ENCODE measurements at regions not wholly inside any gene's neighbourhood (a gene's known extent, or its start where the extent isn't known, plus 50 kb on each side); places are given as distances from the start of the nearest gene placed in this dataset.
"Not testable (repeated sequence)": the region's sequence is repeated elsewhere in the genome, so short reads cannot be mapped to it uniquely, and the experiment has no call there.

DNA sequence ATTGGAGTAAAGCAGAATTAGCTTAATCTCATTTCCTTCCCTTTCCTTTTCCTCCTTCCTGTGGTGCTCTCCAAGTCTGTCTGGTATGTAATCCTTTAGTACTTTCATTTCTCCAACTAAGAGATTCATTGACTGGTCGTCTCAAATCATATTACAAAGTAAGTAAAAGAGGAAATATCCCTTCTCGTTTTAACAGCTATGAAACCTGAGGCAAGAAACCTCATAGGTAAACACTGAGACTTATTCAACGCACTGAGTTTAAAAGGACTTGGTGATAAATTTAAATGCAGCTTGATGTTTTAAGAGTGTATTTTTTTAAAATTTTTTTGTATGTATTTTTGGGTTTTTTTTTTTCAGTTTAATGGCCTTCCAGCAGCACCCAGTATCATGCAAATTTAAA lies 117.2 kb upstream of the LRRC3B start:
- H3K79me2 ChIP-seq (ENCODE audit: low read depth) = no peaks in the 10 kb centered on the region
- no peak overlapping the region for H3K4me3 ChIP-seq
- H3K4me1 ChIP-seq = no peaks in the 10 kb centered on the region
- no peaks in the 10 kb centered on the region for H3K36me3 Mint-ChIP-seq
- H3K27me3 Mint-ChIP-seq (ENCODE audit: insufficient read depth, low read depth) = no peaks in the 10 kb centered on the region
- no peaks in the 10 kb centered on the region for H3K4me1 Mint-ChIP-seq
- no peak overlapping the region for H3K9ac ChIP-seq
- no peak overlapping the region for H2AFZ ChIP-seq (replicated peaks)
- H3K9me3 Mint-ChIP-seq = no peaks in the 10 kb centered on the region
- no peak for DNase-seq (ENCODE audit: low spot score)
- H3K36me3 ChIP-seq = no peaks in the 10 kb centered on the region
- H3K4me2 ChIP-seq = no peak overlapping the region
- no peaks in the 10 kb centered on the region for H3K9me3 ChIP-seq (ENCODE audit: low read depth)
- no peaks in the 10 kb centered on the region for H3F3A ChIP-seq (ENCODE audit: low read depth)
- no peaks in the 10 kb centered on the region for H4K20me1 ChIP-seq (ENCODE audit: low read depth)
- no peak overlapping the region for H3K4me3 Mint-ChIP-seq
- H3K27me3 ChIP-seq = no peaks in the 10 kb centered on the region
- H3K27ac Mint-ChIP-seq = no peak overlapping the region
- no peak for TF ChIP-seq EZH2 (IDR thresholded peaks at IDR 0.05)
- TF ChIP-seq, protein P1, sequence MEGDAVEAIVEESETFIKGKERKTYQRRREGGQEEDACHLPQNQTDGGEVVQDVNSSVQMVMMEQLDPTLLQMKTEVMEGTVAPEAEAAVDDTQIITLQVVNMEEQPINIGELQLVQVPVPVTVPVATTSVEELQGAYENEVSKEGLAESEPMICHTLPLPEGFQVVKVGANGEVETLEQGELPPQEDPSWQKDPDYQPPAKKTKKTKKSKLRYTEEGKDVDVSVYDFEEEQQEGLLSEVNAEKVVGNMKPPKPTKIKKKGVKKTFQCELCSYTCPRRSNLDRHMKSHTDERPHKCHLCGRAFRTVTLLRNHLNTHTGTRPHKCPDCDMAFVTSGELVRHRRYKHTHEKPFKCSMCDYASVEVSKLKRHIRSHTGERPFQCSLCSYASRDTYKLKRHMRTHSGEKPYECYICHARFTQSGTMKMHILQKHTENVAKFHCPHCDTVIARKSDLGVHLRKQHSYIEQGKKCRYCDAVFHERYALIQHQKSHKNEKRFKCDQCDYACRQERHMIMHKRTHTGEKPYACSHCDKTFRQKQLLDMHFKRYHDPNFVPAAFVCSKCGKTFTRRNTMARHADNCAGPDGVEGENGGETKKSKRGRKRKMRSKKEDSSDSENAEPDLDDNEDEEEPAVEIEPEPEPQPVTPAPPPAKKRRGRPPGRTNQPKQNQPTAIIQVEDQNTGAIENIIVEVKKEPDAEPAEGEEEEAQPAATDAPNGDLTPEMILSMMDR (IDR thresholded peaks at IDR 0.05) = no peak
- no peak for TF ChIP-seq EZH2phosphoT487 (IDR thresholded peaks at IDR 0.05)
- H3K27ac ChIP-seq = no peak overlapping the region

DNA sequence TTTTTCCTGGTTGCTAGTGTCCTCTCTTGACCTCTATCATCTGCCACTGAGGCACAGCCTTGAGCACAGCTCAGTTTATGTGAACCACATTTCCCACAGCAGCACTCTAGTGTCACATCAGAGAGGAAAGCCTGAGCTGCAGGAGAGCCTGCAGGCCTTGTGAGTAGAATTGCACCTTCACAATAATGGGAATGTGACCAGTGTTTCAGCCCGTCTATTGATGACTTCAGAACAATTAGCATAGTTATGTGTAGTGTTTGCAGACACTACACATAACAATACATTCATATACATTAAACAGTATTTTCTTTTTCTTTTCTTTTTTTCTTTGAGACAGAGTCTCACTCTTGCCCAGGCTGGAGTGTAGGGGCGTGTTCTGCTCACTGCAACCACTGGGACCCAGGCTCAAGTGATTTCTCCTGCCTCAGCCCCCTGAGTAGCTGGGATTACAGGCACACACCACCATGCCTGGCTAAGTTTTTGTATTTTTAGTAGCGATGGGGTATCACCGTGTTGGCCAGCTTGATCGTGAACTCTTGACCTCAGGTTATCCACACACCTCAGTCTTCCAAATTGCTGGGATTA lies 108.0 kb upstream of the LRRC3B start:
- H3K27me3 Mint-ChIP-seq (ENCODE audit: insufficient read depth, low read depth); H3K27ac Mint-ChIP-seq; H3K36me3 ChIP-seq; DNase-seq (ENCODE audit: low spot score); H3K27ac ChIP-seq; H4K20me1 ChIP-seq (ENCODE audit: low read depth); H3K4me3 ChIP-seq; H3K4me3 Mint-ChIP-seq; H3K9ac ChIP-seq; H3K36me3 Mint-ChIP-seq; H3K9me3 ChIP-seq (ENCODE audit: low read depth); H3K79me2 ChIP-seq (ENCODE audit: low read depth); H3K4me2 ChIP-seq; H3K9me3 Mint-ChIP-seq; H3K4me1 Mint-ChIP-seq; H3F3A ChIP-seq (ENCODE audit: low read depth); H3K4me1 ChIP-seq; H3K27me3 ChIP-seq: not testable (repeated sequence)
- peak overlapping the region; percentile 34 for H2AFZ ChIP-seq (replicated peaks)

DNA sequence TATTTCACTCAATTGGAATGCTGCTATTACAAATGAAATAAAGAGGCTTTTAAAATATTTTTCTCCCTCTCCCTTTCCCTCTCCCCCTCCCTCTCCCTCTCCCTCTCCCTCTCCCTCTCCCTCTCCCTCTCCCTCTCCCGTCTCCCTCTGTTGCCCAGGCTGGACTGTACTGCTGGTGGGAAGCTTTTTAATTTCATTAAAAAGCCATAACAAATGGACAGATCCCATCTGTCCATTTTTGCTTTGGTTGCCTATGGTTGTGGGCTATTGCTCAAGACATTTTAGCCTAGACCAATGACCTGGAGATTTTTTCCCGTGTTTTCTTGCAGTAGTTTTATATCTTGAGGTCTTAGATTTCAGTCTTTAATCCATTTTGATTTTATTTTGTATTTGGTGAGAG lies 107.2 kb upstream of the LRRC3B start:
- H3K27me3 ChIP-seq = no peaks in the 10 kb centered on the region
- no peaks in the 10 kb centered on the region for H3K4me1 Mint-ChIP-seq
- no peaks in the 10 kb centered on the region for H3K9me3 ChIP-seq (ENCODE audit: low read depth)
- peaks cover 5% of the 10 kb centered on the region for H3K27me3 Mint-ChIP-seq (ENCODE audit: insufficient read depth, low read depth)
- no peak overlapping the region for H3K4me3 ChIP-seq
- H3K27ac Mint-ChIP-seq = no peak overlapping the region
- no peaks in the 10 kb centered on the region for H3K79me2 ChIP-seq (ENCODE audit: low read depth)
- no peaks in the 10 kb centered on the region for H3K36me3 Mint-ChIP-seq
- no peak overlapping the region for H2AFZ ChIP-seq (replicated peaks)
- H4K20me1 ChIP-seq (ENCODE audit: low read depth) = no peaks in the 10 kb centered on the region
- no peaks in the 10 kb centered on the region for H3K4me1 ChIP-seq
- no peaks in the 10 kb centered on the region for H3K36me3 ChIP-seq
- peaks cover 7% of the 10 kb centered on the region for H3K9me3 Mint-ChIP-seq
- no peak overlapping the region for H3K4me3 Mint-ChIP-seq
- no peak overlapping the region for H3K9ac ChIP-seq
- no peak overlapping the region for H3K27ac ChIP-seq
- TF ChIP-seq EZH2 (IDR thresholded peaks at IDR 0.05) (no peak), EZH2phosphoT487 (IDR thresholded peaks at IDR 0.05) (no peak)
- TF ChIP-seq, protein P1 (IDR thresholded peaks at IDR 0.05) = no peak
- H3K4me2 ChIP-seq = no peak overlapping the region
- no peak for DNase-seq (ENCODE audit: low spot score)
- H3F3A ChIP-seq (ENCODE audit: low read depth) = no peaks in the 10 kb centered on the region

DNA sequence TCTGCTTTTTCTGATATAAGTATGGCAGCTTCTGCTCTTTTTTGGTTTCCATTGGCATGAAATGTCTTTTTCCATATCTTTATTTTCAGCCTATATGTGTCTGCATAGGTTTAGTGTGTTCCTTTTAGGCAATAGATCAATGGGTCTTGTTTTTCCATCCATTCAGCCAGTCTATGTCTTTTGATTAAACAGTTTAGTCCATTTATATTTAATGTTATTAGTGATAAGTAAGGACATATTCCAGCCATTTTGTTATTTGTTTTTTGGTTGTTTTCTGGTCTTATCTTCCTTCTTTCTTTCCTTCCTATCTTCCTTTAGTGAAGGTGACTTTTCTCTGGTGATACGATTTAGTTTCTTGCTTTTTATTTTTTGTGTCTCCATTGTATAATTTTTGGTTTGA lies 101.3 kb upstream of the LRRC3B start:
- H3K27ac Mint-ChIP-seq = no peak overlapping the region
- H3K36me3 Mint-ChIP-seq = no peaks in the 10 kb centered on the region
- Histone ChIP-seq H3K27ac (no peak overlapping the region), H3K4me2 (no peak overlapping the region), H3K4me3 (no peak overlapping the region), H3F3A (ENCODE audit: low read depth) (no peaks in the 10 kb centered on the region), H3K4me1 (no peaks in the 10 kb centered on the region), H3K36me3 (no peaks in the 10 kb centered on the region), H3K79me2 (ENCODE audit: low read depth) (no peaks in the 10 kb centered on the region), H3K27me3 (no peaks in the 10 kb centered on the region), H3K9me3 (ENCODE audit: low read depth) (no peaks in the 10 kb centered on the region), H2AFZ (replicated peaks) (no peak overlapping the region), H3K9ac (no peak overlapping the region), H4K20me1 (ENCODE audit: low read depth) (no peaks in the 10 kb centered on the region)
- TF ChIP-seq, protein P1 (IDR thresholded peaks at IDR 0.05) = no peak
- TF ChIP-seq EZH2phosphoT487 (IDR thresholded peaks at IDR 0.05) = no peak
- TF ChIP-seq EZH2 (IDR thresholded peaks at IDR 0.05) = no peak
- H3K27me3 Mint-ChIP-seq (ENCODE audit: insufficient read depth, low read depth) = peaks cover 7% of the 10 kb centered on the region
- H3K4me1 Mint-ChIP-seq = no peaks in the 10 kb centered on the region
- DNase-seq (ENCODE audit: low spot score) = no peak
- H3K9me3 Mint-ChIP-seq = peaks cover 11% of the 10 kb centered on the region
- no peak overlapping the region for H3K4me3 Mint-ChIP-seq
